ENCODE measurements at regions not wholly inside any gene's neighbourhood (a gene's known extent, or its start where the extent isn't known, plus 50 kb on each side); places are given as distances from the start of the nearest gene placed in this dataset.

GRCh38 chrX:140343226-140343868 is 161.5 kb downstream of the SOX3 start:
- no peak for TF ChIP-seq ZNF169 (tag by site-specific recombination; IDR thresholded peaks at IDR 0.05)
- TF ChIP-seq TCF7L2 (IDR thresholded peaks at IDR 0.05; ENCODE audit: borderline replicate concordance, low read depth, low read length): no peak
- TF ChIP-seq ZNF341 (tag by site-specific recombination; IDR thresholded peaks at IDR 0.05; ENCODE audit: low read depth): no peak
- TF ChIP-seq CTCF (tag by site-specific recombination; IDR thresholded peaks at IDR 0.05): no peak
- no peak for TF ChIP-seq PBX3 (CRISPR knock-in tag; IDR thresholded peaks at IDR 0.05)
- TF ChIP-seq SCRT2 (tag by site-specific recombination; IDR thresholded peaks at IDR 0.05): no peak
- TF ChIP-seq ZNF362 (tag by site-specific recombination; IDR thresholded peaks at IDR 0.05): no peak
- TF ChIP-seq GLIS1 (tag by site-specific recombination; IDR thresholded peaks at IDR 0.05): no peak
- TF ChIP-seq ZBTB26 (tag by site-specific recombination; optimal IDR thresholded peaks at IDR 0.05): no peak
- no peak for TF ChIP-seq PRDM1 (tag by site-specific recombination; IDR thresholded peaks at IDR 0.05)
- TF ChIP-seq ZNF184 (tag by site-specific recombination; IDR thresholded peaks at IDR 0.05): no peak

Measured in HEK293 (cell line).